ENCODE measurements at regions not wholly inside any gene's neighbourhood (a gene's known extent, or its start where the extent isn't known, plus 50 kb on each side); places are given as distances from the start of the nearest gene placed in this dataset.
A peak's percentile ranks its signal among the peaks of the same experiment; 100 is the strongest.

DNA sequence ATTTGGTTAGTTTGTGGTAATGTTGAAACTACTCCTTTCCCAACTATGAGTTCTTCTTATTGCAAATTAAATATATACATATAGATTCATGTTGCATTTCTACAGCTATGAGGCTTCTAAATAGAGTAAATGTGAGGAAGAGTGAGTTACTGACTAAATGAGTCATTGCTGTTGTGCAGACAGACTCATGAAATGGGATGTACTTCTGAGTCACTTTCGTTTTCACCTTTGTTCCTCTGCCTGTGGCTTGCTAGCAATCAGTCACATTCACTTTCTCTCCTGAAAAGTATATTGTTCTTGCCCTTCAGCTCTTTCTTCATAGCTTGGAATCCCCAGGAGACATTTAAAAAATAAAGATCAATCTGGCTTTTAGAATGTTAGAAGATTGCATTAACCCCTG is 295.5 kb upstream of the SMC2 start:
- no peak overlapping the region for H3K4me3 ChIP-seq
- H3K27me3 ChIP-seq: no peaks in the 10 kb centered on the region
- no peaks in the 10 kb centered on the region for H3K9me3 ChIP-seq
- no peaks in the 10 kb centered on the region for H3K4me1 ChIP-seq
- H3K9ac ChIP-seq: no peak overlapping the region
- no peaks in the 10 kb centered on the region for H3K36me3 ChIP-seq
- no peak overlapping the region for H3K27ac ChIP-seq
- no peaks in the 10 kb centered on the region for H4K20me1 ChIP-seq
- no peak for TF ChIP-seq Cebpa-rat (IDR thresholded peaks at IDR 0.05)
- H3K4me2 ChIP-seq: peak overlapping the region; percentile 13; the same call in 1 of the 2 replicates

DNA sequence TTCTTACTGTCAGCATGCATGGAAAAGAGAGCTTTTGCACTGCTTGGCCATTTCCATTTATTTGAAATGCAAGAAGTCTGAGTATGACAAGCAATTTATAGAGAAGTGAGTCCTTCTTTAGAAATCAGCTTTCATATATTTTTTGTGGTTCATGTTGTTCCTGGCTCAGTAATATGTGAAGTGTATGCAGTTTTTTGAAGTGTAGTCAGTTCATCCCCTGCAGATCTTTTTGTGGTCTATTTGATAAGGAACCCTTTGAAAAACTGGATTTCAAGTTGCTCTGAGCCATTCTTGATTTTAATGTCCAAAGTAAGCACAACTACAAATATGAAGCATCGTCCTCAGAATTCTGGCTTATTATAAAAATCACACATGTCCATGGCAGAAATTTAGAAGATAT is 294.1 kb upstream of the SMC2 start:
- H3K9me3 ChIP-seq: no peaks in the 10 kb centered on the region
- H3K9ac ChIP-seq: no peak overlapping the region
- H3K27me3 ChIP-seq: no peaks in the 10 kb centered on the region
- no peak overlapping the region for H3K27ac ChIP-seq
- no peaks in the 10 kb centered on the region for H3K36me3 ChIP-seq
- no peaks in the 10 kb centered on the region for H3K4me1 ChIP-seq
- H4K20me1 ChIP-seq: no peaks in the 10 kb centered on the region
- no peak overlapping the region for H3K4me2 ChIP-seq
- TF ChIP-seq Cebpa-rat (IDR thresholded peaks at IDR 0.05): no peak
- no peak overlapping the region for H3K4me3 ChIP-seq

DNA sequence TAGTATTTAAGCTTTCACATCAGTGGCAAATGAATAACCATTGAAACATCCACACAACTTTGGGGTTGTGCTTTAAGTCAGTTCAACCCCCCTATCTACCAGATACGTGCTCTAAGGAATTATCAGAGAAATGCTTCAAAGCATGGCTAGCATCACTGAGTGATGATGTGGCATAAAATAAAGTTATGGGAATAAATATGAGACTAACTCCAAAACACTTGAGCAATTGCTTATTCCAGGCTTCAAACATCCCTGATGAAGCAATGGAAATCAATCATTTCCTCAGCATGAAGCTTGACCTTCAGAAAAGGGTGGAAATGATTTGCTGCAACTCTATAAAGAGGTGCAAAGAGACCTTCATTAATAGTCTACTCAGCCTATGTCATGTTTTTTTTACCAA is 292.0 kb upstream of the SMC2 start:
- no peaks in the 10 kb centered on the region for H3K27me3 ChIP-seq
- no peaks in the 10 kb centered on the region for H3K4me1 ChIP-seq
- H3K4me2 ChIP-seq: no peak overlapping the region
- no peak overlapping the region for H3K27ac ChIP-seq
- H3K4me3 ChIP-seq: no peak overlapping the region
- no peaks in the 10 kb centered on the region for H3K9me3 ChIP-seq
- no peak overlapping the region for H3K9ac ChIP-seq
- no peaks in the 10 kb centered on the region for H4K20me1 ChIP-seq
- TF ChIP-seq Cebpa-rat (IDR thresholded peaks at IDR 0.05): no peak
- no peaks in the 10 kb centered on the region for H3K36me3 ChIP-seq

DNA sequence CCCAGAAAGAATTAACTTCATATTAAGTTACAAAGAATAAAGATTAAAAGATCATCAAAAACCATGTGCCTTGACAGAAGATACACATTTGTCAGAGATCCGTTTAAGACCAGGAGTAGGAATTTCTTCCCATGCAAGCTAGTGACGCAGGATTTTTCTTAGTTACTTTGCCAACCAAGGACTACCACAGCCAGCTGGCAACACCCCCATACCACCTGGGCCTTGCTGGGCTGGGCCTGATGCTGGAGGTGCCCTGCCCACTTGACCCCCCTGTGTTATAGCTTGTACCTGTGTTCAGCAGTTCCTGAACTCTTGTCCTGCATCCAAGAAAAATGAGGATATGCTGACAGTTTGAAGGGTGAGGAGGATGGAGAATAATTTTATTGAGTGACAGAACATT is 290.9 kb upstream of the SMC2 start:
- Histone ChIP-seq H4K20me1 (no peaks in the 10 kb centered on the region), H3K9me3 (no peaks in the 10 kb centered on the region), H3K9ac (no peak overlapping the region), H3K27me3 (no peaks in the 10 kb centered on the region), H3K27ac (no peak overlapping the region), H3K4me2 (no peak overlapping the region), H3K36me3 (no peaks in the 10 kb centered on the region), H3K4me3 (no peak overlapping the region), H3K4me1 (no peaks in the 10 kb centered on the region)
- no peak for TF ChIP-seq Cebpa-rat (IDR thresholded peaks at IDR 0.05)

DNA sequence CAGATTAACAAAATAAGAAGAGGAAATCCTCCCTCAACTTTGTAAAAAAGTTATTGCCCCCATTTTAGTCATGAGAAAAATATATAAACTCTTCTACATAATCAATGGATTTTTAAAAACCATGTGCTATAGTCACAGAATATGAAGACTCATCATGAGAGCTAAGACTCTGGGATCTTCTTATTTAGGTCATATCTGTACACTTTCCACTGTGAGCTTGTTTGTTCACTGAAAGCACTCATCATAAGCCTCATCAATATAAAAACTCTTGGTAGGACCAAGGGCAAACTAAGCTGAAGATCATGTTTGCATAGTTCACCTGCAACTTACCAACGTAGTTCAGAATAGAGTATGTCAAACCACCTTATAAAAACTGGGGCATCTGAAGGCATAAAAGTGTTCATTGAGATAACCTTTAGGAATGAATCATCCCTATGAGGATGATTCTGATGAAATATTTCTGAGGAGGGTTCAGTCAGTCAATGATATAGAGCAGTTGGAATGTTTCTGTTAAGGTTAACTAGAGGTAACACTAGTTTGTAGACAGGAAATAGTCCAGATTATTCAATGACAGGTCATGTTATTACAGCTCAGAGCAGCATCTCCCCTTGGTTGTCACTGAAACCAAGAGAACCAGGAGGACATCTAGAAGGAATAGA is 289.9 kb upstream of the SMC2 start:
- Histone ChIP-seq H3K9ac (no peak overlapping the region), H4K20me1 (no peaks in the 10 kb centered on the region)

DNA sequence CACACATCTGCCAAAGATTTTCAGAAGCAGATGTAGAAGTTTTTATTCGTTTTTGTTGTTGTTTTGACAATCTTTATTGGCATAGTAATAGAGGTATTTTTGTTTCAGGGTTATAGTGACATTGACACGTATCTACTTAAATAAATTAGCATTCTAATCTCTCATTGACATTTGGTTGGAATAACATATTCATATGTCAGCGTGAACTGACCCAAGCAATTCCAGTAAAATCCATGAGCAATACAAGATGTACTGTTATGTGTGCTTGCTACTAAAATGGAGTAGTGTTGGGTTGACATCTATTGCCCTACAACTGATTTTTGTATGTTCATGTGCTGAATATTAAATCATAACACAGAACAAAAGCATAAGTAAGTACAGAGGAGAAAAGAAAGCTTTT is 284.4 kb upstream of the SMC2 start:
- no peak for TF ChIP-seq Cebpa-rat (IDR thresholded peaks at IDR 0.05)
- no peaks in the 10 kb centered on the region for H3K36me3 ChIP-seq
- H3K4me2 ChIP-seq: no peak overlapping the region
- no peaks in the 10 kb centered on the region for H3K27me3 ChIP-seq
- H3K4me1 ChIP-seq: no peaks in the 10 kb centered on the region
- H3K27ac ChIP-seq: no peak overlapping the region
- H3K9ac ChIP-seq: no peak overlapping the region
- H3K4me3 ChIP-seq: no peak overlapping the region
- H4K20me1 ChIP-seq: no peaks in the 10 kb centered on the region
- H3K9me3 ChIP-seq: no peaks in the 10 kb centered on the region

More for the DNA sequence above, 289.9 kb upstream of the SMC2 start:
- Histone ChIP-seq H3K4me3 (no peak overlapping the region), H3K4me1 (no peaks in the 10 kb centered on the region), H3K36me3 (no peaks in the 10 kb centered on the region), H3K27me3 (no peaks in the 10 kb centered on the region), H3K4me2 (no peak overlapping the region), H3K27ac (no peak overlapping the region), H3K9me3 (no peaks in the 10 kb centered on the region)
- no peak for TF ChIP-seq Cebpa-rat (IDR thresholded peaks at IDR 0.05)

DNA sequence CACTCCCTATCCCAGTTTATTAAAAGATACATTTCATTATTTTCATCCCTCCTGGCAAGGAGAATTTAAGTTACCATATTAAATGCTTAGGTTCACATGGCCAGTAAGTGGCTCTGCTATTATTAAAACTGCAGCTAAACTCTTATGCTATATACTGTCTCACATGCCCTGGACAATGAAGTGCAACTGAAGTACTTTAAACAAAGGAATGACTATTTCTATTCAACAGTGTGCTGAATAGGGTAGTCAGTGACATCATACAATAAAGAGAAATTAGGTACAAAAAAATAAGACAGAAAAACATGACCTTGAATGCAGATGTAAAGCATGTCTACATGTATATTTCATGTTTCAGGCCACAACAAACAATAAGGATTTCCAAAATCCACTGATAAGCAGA is 282.6 kb upstream of the SMC2 start:
- no peaks in the 10 kb centered on the region for H3K4me1 ChIP-seq
- TF ChIP-seq Cebpa-rat (IDR thresholded peaks at IDR 0.05): no peak
- H4K20me1 ChIP-seq: no peaks in the 10 kb centered on the region
- H3K9me3 ChIP-seq: no peaks in the 10 kb centered on the region
- no peak overlapping the region for H3K9ac ChIP-seq
- H3K4me2 ChIP-seq: no peak overlapping the region
- no peaks in the 10 kb centered on the region for H3K36me3 ChIP-seq
- H3K27ac ChIP-seq: no peak overlapping the region
- H3K4me3 ChIP-seq: no peak overlapping the region
- no peaks in the 10 kb centered on the region for H3K27me3 ChIP-seq

DNA sequence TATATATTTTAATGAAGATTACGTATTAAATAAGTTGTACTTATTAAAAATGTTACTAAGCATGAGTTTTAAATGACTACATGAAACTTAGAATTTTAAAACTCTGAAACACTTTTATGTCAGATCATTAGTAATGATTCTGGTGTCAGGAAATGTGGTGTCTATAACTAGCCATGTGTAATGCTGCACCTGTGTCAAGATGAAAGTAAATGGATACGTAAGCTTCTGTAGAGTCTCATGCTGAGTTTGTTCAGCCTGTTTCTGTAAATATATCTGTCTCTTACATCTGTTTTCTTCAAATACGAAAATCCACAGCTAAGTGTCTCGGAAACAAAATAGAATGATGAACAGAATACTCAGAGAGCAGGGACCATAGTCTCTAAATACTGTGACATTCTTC is 278.0 kb upstream of the SMC2 start:
- Histone ChIP-seq H4K20me1 (no peaks in the 10 kb centered on the region), H3K27ac (no peak overlapping the region), H3K9me3 (no peaks in the 10 kb centered on the region), H3K9ac (no peak overlapping the region), H3K4me3 (no peak overlapping the region), H3K4me2 (no peak overlapping the region), H3K36me3 (no peaks in the 10 kb centered on the region), H3K27me3 (no peaks in the 10 kb centered on the region), H3K4me1 (peaks cover 8% of the 10 kb centered on the region)
- TF ChIP-seq Cebpa-rat (IDR thresholded peaks at IDR 0.05): no peak

DNA sequence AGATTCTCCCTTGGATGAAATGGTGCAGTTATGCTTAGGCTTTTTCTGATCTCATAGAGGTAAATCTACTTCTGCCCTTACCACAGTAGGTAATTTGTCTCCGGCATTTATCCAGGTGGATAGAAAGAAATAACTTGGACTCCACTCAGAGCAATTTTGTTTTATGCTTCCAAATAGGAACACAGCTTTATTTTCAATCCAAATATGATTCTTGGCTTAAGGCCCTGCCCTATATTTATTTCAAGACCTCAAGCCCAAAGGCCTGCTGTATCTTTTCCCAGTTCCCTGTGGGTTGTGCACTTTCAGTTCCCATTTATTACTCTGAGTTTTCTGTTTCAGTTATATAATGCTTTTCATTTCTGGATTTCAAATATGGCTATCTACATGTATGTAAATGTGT is 274.2 kb upstream of the SMC2 start:
- peaks cover 8% of the 10 kb centered on the region for H3K4me1 ChIP-seq
- no peaks in the 10 kb centered on the region for H3K9me3 ChIP-seq
- H4K20me1 ChIP-seq: no peaks in the 10 kb centered on the region
- H3K27me3 ChIP-seq: no peaks in the 10 kb centered on the region
- H3K9ac ChIP-seq: no peak overlapping the region
- no peaks in the 10 kb centered on the region for H3K36me3 ChIP-seq
- H3K4me3 ChIP-seq: no peak overlapping the region
- no peak for TF ChIP-seq Cebpa-rat (IDR thresholded peaks at IDR 0.05)
- no peak overlapping the region for H3K27ac ChIP-seq
- H3K4me2 ChIP-seq: no peak overlapping the region

DNA sequence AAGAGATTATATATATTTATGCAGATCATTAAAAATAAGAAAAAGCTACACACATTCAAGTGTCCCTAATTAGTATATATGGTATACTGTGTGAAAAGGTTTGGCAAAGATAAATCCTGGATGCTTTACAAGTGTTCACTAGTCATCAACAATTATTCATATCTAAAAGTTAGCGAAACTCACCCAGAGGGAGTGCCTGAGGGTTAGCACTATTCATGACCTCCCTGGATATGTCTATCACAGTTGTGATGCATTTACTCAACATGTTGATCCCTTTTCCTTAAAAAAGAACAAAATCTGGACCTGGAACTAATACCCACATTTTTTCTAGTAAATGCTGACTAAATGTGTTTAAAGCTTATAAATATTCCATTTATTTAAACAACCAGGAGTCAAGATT is 273.0 kb upstream of the SMC2 start:
- Histone ChIP-seq H3K9ac (no peak overlapping the region), H3K4me1 (peaks cover 8% of the 10 kb centered on the region), H4K20me1 (no peaks in the 10 kb centered on the region), H3K4me2 (no peak overlapping the region), H3K27ac (no peak overlapping the region), H3K9me3 (no peaks in the 10 kb centered on the region), H3K27me3 (no peaks in the 10 kb centered on the region), H3K4me3 (no peak overlapping the region), H3K36me3 (no peaks in the 10 kb centered on the region)
- TF ChIP-seq Cebpa-rat (IDR thresholded peaks at IDR 0.05): no peak

DNA sequence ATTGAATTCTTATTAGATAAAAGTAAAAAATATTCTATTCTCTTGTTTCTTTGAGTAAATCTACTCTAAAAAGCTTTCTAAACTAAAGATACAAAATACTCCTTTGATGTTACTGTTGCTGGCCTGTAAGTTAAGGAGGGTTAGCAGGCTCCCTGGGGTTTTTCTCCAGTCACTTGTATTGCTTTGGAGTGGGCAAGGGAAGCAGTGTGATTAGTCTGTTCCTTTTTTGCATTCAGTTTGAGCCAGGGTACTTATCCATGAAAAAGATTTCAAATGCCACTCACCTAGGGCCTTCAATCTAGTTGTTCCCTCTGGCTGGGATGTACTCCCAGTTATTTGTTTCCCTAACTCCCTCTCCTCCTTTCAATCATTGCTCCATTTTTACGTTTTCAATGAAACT is 256.2 kb upstream of the SMC2 start:
- Histone ChIP-seq H3K9me3 (no peaks in the 10 kb centered on the region), H3K9ac (no peak overlapping the region), H3K4me3 (no peak overlapping the region), H3K27ac (no peak overlapping the region), H3K4me1 (no peaks in the 10 kb centered on the region), H3K36me3 (no peaks in the 10 kb centered on the region), H3K27me3 (no peaks in the 10 kb centered on the region), H4K20me1 (no peaks in the 10 kb centered on the region), H3K4me2 (no peak overlapping the region)
- TF ChIP-seq Cebpa-rat (IDR thresholded peaks at IDR 0.05): no peak

Measured in BLaER1 (cell line).